GM12873 (cell line): ENCODE measurements at regions not wholly inside any gene's neighbourhood (a gene's known extent, or its start where the extent isn't known, plus 50 kb on each side); places are given as distances from the start of the nearest gene placed in this dataset.

Experiments used
- CTCF ChIP-seq: IDR thresholded peaks from 2 replicates; pipeline ENCODE4 v1.5.1; 2012; ENCODE audit warnings: low read depth, mild to moderate bottlenecking, moderate library complexity, low read length, control low read depth; ENCODE audit not compliant: insufficient read depth; ENCODE audit errors: missing control alignments

- TF ChIP-seq CTCF, result no peak
These were observed 641.4 kb downstream of the IRS1 start for GRCh38 chr2:226158229-226158628.

GRCh38 chr2:226155093-226155875 lies 644.3 kb downstream of the IRS1 start:
- no peak for TF ChIP-seq CTCF

GRCh38 chr2:226154610-226155009 lies 645.0 kb downstream of the IRS1 start:
- TF ChIP-seq CTCF, result no peak

GRCh38 chr2:226153553-226153952 lies 646.1 kb downstream of the IRS1 start:
- no peak for TF ChIP-seq CTCF

- no peak for TF ChIP-seq CTCF
These were observed 648.5 kb downstream of the IRS1 start for GRCh38 chr2:226151157-226151556.

GRCh38 chr2:226143091-226143490 lies 656.5 kb downstream of the IRS1 start:
- TF ChIP-seq CTCF, result no peak

- TF ChIP-seq CTCF, result no peak
These were observed 657.2 kb downstream of the IRS1 start for GRCh38 chr2:226142463-226142862.

- TF ChIP-seq CTCF, result no peak
These were observed 659.0 kb downstream of the IRS1 start for GRCh38 chr2:226140594-226140993.
